ENCODE measurements at regions not wholly inside any gene's neighbourhood (a gene's known extent, or its start where the extent isn't known, plus 50 kb on each side); places are given as distances from the start of the nearest gene placed in this dataset.

DNA sequence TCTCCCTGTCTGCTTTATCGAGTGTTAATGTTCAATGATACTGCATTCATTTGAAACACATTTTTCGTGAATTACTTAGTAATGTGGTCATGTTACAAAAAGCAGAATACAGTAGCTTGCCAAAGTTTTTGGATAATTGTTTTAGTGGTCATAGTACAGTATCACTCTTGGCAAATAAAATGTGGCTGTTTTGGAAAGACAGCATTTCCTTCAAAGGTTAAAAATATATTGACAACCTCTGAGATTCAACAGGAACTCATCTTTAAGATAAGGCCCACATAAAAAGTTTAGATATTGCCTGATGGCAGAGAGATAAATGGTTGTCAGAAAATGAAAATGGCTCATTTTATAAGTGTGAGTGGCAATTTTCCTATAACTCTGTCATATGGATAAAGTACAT lies 297.7 kb upstream of the MAN1A1 start:
- no peak for TF ChIP-seq CTCF (IDR thresholded peaks at IDR 0.05; ENCODE audit: low read depth, low read length)
- no peak for TF ChIP-seq EZH2phosphoT487 (IDR thresholded peaks at IDR 0.05; ENCODE audit: low read depth)
